Right ventricle myocardium inferior (tissue), 1 donor: ENCODE measurements at regions not wholly inside any gene's neighbourhood (a gene's known extent, or its start where the extent isn't known, plus 50 kb on each side); places are given as distances from the start of the nearest gene placed in this dataset.
"Not testable (repeated sequence)": the region's sequence is repeated elsewhere in the genome, so short reads cannot be mapped to it uniquely, and the experiment has no call there.

ENCODE experiments used
- ATAC-seq: fragments of 200-7000 bp; cut with Tn5 transposase; one replicate; pipeline ENCODE4 v1.9.1; 2020; ENCODE audit warnings: mild to moderate bottlenecking, moderate library complexity
- DNase-seq: peaks from one replicate; pipeline ENCODE4 v3.0.0; 2021; ENCODE audit errors: missing footprints
- intact Hi-C: fragments of 100-400 bp; cut with DNase I; formaldehyde crosslinking; loops from one replicate; pipeline ENCODE4 v1.11.0; 2022
- donor health status: DM: no; HTN: yes; CAD: no; lungs with severe emphysema.

GRCh38 chr1:230498704-230499103 is 72.6 kb upstream of the PGBD5 start:
- DNase-seq (no peak), ATAC-seq (no peak)
- intact Hi-C loops, result no loop called here

GRCh38 chr1:230496451-230496850 is 70.3 kb upstream of the PGBD5 start:
- ATAC-seq (no peak), DNase-seq (no peak)
- intact Hi-C loops, result no loop called here

GRCh38 chr1:230495891-230496385 is 69.8 kb upstream of the PGBD5 start:
- intact Hi-C loops, result no loop called here
- DNase-seq (no peak), ATAC-seq (no peak)

GRCh38 chr1:230495076-230495475 is 68.9 kb upstream of the PGBD5 start:
- intact Hi-C loops, result no loop called here
- no peak for DNase-seq

GRCh38 chr1:230494514-230494913 is 68.4 kb upstream of the PGBD5 start:
- intact Hi-C loops, result no loop called here
- DNase-seq (no peak), ATAC-seq (no peak)

More at GRCh38 chr1:230495076-230495475, 68.9 kb upstream of the PGBD5 start:
- no peak for ATAC-seq

- ATAC-seq (no peak), DNase-seq (no peak)
- intact Hi-C loops, result no loop called here
Observed at GRCh38 chr1:230494026-230494425, 67.9 kb upstream of the PGBD5 start.

- ATAC-seq (peak; percentile 59), DNase-seq (no peak)
- intact Hi-C loops, result no loop called here
Observed at GRCh38 chr1:230493264-230493663, 67.1 kb upstream of the PGBD5 start.

GRCh38 chr1:230490436-230490835 is 64.3 kb upstream of the PGBD5 start:
- intact Hi-C loops, result no loop called here
- ATAC-seq (no peak), DNase-seq (no peak)

- no peak for DNase-seq
- no peak for ATAC-seq
- intact Hi-C loops, result no loop called here
Observed at GRCh38 chr1:230487773-230488428, 61.8 kb upstream of the PGBD5 start.

GRCh38 chr1:230476622-230477003 is 50.5 kb upstream of the PGBD5 start:
- intact Hi-C loops, result no loop called here
- ATAC-seq (no peak), DNase-seq (no peak)

- DNase-seq, intact Hi-C loops, ATAC-seq: not testable (repeated sequence)
Observed at GRCh38 chr1:230475856-230476621, 49.9 kb upstream of the PGBD5 start.
